GM12878 (cell line): ENCODE measurements at regions not wholly inside any gene's neighbourhood (a gene's known extent, or its start where the extent isn't known, plus 50 kb on each side); places are given as distances from the start of the nearest gene placed in this dataset.
A peak's percentile ranks its signal among the peaks of the same experiment; 100 is the strongest.

Source experiments
- ATAC-seq: fragments of 200-7000 bp; cut with Tn5 transposase; 3 replicates; pipeline ENCODE4 v1.9.1; 2020; ENCODE audit warnings: mild to moderate bottlenecking, moderate library complexity
- BruUV-seq: library from RNA; stranded (reverse); fragments of 400-500 nt; replicated peaks from 2 replicates; lab custom pipeline; 2021; lab: Mats Ljungman, UMichigan
- CTCF ChIA-PET: fragments of 300-600 bp; sonication (Branson Sonifier 250); formaldehyde crosslinking; extraction: SDS; loops from one replicate; lab custom pipeline; 2021; ENCODE audit warnings: inconsistent platforms; lab: Yijun Ruan, JAX
- POLR2A ChIA-PET: fragments of 350-600 bp; formaldehyde crosslinking; extraction: SDS; loops from one replicate; lab custom pipeline; 2021; ENCODE audit warnings: inconsistent platforms; lab: Charles Lee
- RAD21 ChIA-PET: fragments of 300-600 bp; sonication (Branson Sonifier 250); formaldehyde crosslinking; loops from one replicate; lab custom pipeline; 2023; ENCODE audit warnings: antibody characterized with exemption; ENCODE audit not compliant: unreplicated experiment; lab: Charles Lee
- SMC1A ChIA-PET: fragments of 300-600 bp; sonication (Branson Sonifier 250); formaldehyde crosslinking; loops from one replicate; lab custom pipeline; 2023; ENCODE audit not compliant: unreplicated experiment, uncharacterized antibody; lab: Charles Lee
- DNase-seq: peaks from one replicate; pipeline ENCODE4 v3.0.0-alpha.2; 2011; ENCODE audit warnings: low read depth, low spot score
- FAIRE-seq: peaks from 3 replicates; lab custom pipeline; 2011; peaks lifted over from hg19 to GRCh38; lab: Jason Lieb, UNC
- H2AFZ ChIP-seq: 2 replicates; pipeline ENCODE4 v1.6.0; 2011; ENCODE audit warnings: low read depth, low read length, control low read depth; ENCODE audit not compliant: control insufficient read depth
- H3K27ac ChIP-seq: 2 replicates; pipeline ENCODE4 v1.5.1; 2011; ENCODE audit warnings: control low read depth; ENCODE audit not compliant: control insufficient read depth, insufficient read depth
- H3K27me3 ChIP-seq, 2 experiments: replicated peaks in 1 of 2; 2 replicates each; pipeline versions ENCODE4 v1.6.0 to v1.6.1; 2011; ENCODE audit warnings: low read length in 1 of 2; ENCODE audit not compliant: control insufficient read depth in 2 of 2, insufficient read depth in 2 of 2
- H3K36me3 ChIP-seq, 2 experiments: 2 replicates each; pipeline ENCODE4 v1.5.1; 2011; ENCODE audit warnings: low read length in 1 of 2; ENCODE audit not compliant: control insufficient read depth in 2 of 2, insufficient read depth in 2 of 2
- H3K4me1 ChIP-seq: 2 replicates; pipeline ENCODE4 v1.6.1; 2011; ENCODE audit warnings: mild to moderate bottlenecking, low read length, moderate library complexity, mixed read lengths; ENCODE audit not compliant: control insufficient read depth, insufficient read depth
- H3K4me2 ChIP-seq: 2 replicates; pipeline ENCODE4 v1.6.0; 2011; ENCODE audit warnings: control low read depth; ENCODE audit not compliant: control insufficient read depth, insufficient read depth
- H3K4me3 ChIP-seq: fragments of 200-600 bp; sonication (generic); 2 replicates; pipeline ENCODE4 v1.5.1; 2016
- H3K79me2 ChIP-seq: 2 replicates; pipeline ENCODE4 v1.6.0; 2011; ENCODE audit warnings: low read length; ENCODE audit not compliant: control insufficient read depth, insufficient read depth
- H3K9ac ChIP-seq: 2 replicates; pipeline ENCODE4 v1.8.0; 2011; ENCODE audit warnings: low read length, control low read depth, mixed read lengths; ENCODE audit not compliant: control insufficient read depth, insufficient read depth
- H3K9me3 ChIP-seq: replicated peaks from 3 replicates; pipeline ENCODE4 v1.5.1; 2011; ENCODE audit warnings: mild to moderate bottlenecking, low read length; ENCODE audit not compliant: control insufficient read depth, insufficient read depth
- H4K20me1 ChIP-seq: 2 replicates; pipeline ENCODE4 v1.6.0; 2011; ENCODE audit not compliant: control insufficient read depth, insufficient read depth
- NFXL1 ChIP-seq: fragments of 450-650 bp; IDR thresholded peaks from 2 replicates; pipeline ENCODE4 v1.6.1; 2017; ENCODE audit warnings: antibody characterized with exemption, mild to moderate bottlenecking, borderline replicate concordance
- PBX3 ChIP-seq: IDR thresholded peaks from 2 replicates; pipeline ENCODE4 v1.6.1; 2011; ENCODE audit warnings: mild to moderate bottlenecking, low read depth, low read length, moderate library complexity; ENCODE audit not compliant: insufficient replicate concordance
- PKNOX1 ChIP-seq: fragments of 450-650 bp; IDR thresholded peaks from 2 replicates; pipeline ENCODE4 v1.6.1; 2016; ENCODE audit warnings: mild to moderate bottlenecking
- SMAD5 ChIP-seq: IDR thresholded peaks from 2 replicates; pipeline ENCODE4 v1.6.1; 2016; ENCODE audit warnings: antibody characterized with exemption, low read depth
- ZNF207 ChIP-seq: fragments of 450-650 bp; IDR thresholded peaks from 2 replicates; pipeline ENCODE4 v1.6.1; 2014; ENCODE audit warnings: antibody characterized with exemption, mild to moderate bottlenecking, borderline replicate concordance
- WGBS: methylation state at CpG from one replicate; pipeline ENCODE4 v1.1.6; 2016; ENCODE audit warnings: low lambda C conversion rate; ENCODE audit not compliant: insufficient replicate concordance, insufficient coverage; ENCODE audit errors: missing lambda C conversion rate; 5-methylcytosine and 5-hydroxymethylcytosine counted together
- in situ Hi-C: fragments of 300-500 bp; cut with MboI; formaldehyde crosslinking; loops from 9 replicates; pipeline ENCODE4 v1.14.3; 2018; ENCODE audit warnings: mixed read lengths
- intact Hi-C: fragments of 100-400 bp; cut with micrococcal nuclease; formaldehyde crosslinking; loops from one replicate; pipeline ENCODE4 v1.14.2; 2022; ENCODE audit not compliant: unreplicated experiment

GRCh38 chr18:77622009-77622692, 372.5 kb downstream of the GALR1 start:
- Histone ChIP-seq H3K4me2 (no peak overlapping the region), H3K27ac (no peak overlapping the region), H3K9me3 (no peaks in the 10 kb centered on the region), H3K79me2 (no peaks in the 10 kb centered on the region)
- ChIA-PET CTCF (interaction anchor here (1.5 kb wide), 1 partner anchor 14 kb away, joined by 3 read pairs; no protein-coding TSS in a partner anchor), POLR2A (no interaction called here)
- intact Hi-C loops: no loop called here
- TF ChIP-seq PBX3 (peak; percentile 21), ZNF207 (no peak), PKNOX1 (peak; percentile 69), NFXL1 (no peak), SMAD5 (no peak)
- TF ChIP-seq, all 136 proteins: peak for 2
- H3K9ac ChIP-seq: no peak overlapping the region
- DNase-seq: no peak
- H4K20me1 ChIP-seq: no peaks in the 10 kb centered on the region
- no peaks in the 10 kb centered on the region for H3K36me3 ChIP-seq
- no peaks in the 10 kb centered on the region for H3K27me3 ChIP-seq
- in situ Hi-C loops: no loop called here
- no peak overlapping the region for H2AFZ ChIP-seq
- SMC1A ChIA-PET: no interaction called here
- FAIRE-seq: no peak
- ATAC-seq: no peak
- 31% methylated on average over 5 of the region's 8 CpGs for WGBS
- H3K4me3 ChIP-seq: no peak overlapping the region
- RAD21 ChIA-PET: no interaction called here
- no TSS peak for BruUV-seq
- no peaks in the 10 kb centered on the region for H3K4me1 ChIP-seq
